ENCODE measurements at regions not wholly inside any gene's neighbourhood (a gene's known extent, or its start where the extent isn't known, plus 50 kb on each side); places are given as distances from the start of the nearest gene placed in this dataset.
"Not testable (repeated sequence)": the region's sequence is repeated elsewhere in the genome, so short reads cannot be mapped to it uniquely, and the experiment has no call there.

GRCh38 chr17:30601984-30602383 is 124.8 kb downstream of the GOSR1 start:
- TF ChIP-seq ATF3 (CRISPR knock-in tag; conservative IDR thresholded peaks at IDR 0.05); AFF4 (CRISPR knock-in tag; IDR thresholded peaks at IDR 0.05; ENCODE audit: borderline replicate concordance); CTCF (IDR thresholded peaks at IDR 0.05); ZNF121 (CRISPR knock-in tag; IDR thresholded peaks at IDR 0.05): not testable (repeated sequence)

Data from WTC11 (cell line).